Mammary epithelial cell (primary cell): ENCODE measurements at regions not wholly inside any gene's neighbourhood (a gene's known extent, or its start where the extent isn't known, plus 50 kb on each side); places are given as distances from the start of the nearest gene placed in this dataset.

Experiments used
- CTCF ChIP-seq, 2 donors: IDR thresholded peaks in 1 of 2; conservative IDR thresholded peaks in 1 of 2; 2 replicates each; pipeline ENCODE4 v1.5.1; 2011 to 2012; ENCODE audit warnings: inconsistent platforms in 2 of 2, low read length in 2 of 2, mild to moderate bottlenecking in 2 of 2, control low read depth in 1 of 2, low read depth in 1 of 2; ENCODE audit not compliant: insufficient read depth in 1 of 2; ENCODE audit errors: extremely low read depth in 1 of 2
- EZH2 ChIP-seq: IDR thresholded peaks from 2 replicates; pipeline ENCODE4 v1.6.1; 2012; ENCODE audit warnings: low read length, inconsistent platforms, borderline replicate concordance

GRCh38 chr17:72560303-72561247 lies 439.8 kb downstream of the SOX9 start:
- TF ChIP-seq CTCF (conservative IDR thresholded peaks at IDR 0.05 in 1 of 2, IDR thresholded peaks at IDR 0.05 in 1 of 2; ENCODE audit: extremely low read depth in 1 of 2, insufficient read depth in 1 of 2, low read depth in 1 of 2, low read length in 2 of 2) (peak; percentile 84 to 89), EZH2 (no peak)
